ENCODE measurements at regions not wholly inside any gene's neighbourhood (a gene's known extent, or its start where the extent isn't known, plus 50 kb on each side); places are given as distances from the start of the nearest gene placed in this dataset.

- DNase-seq: no peak
These were observed 127.5 kb downstream of the SS18 start for GRCh38 chr18:25962919-25963318.

DNA sequence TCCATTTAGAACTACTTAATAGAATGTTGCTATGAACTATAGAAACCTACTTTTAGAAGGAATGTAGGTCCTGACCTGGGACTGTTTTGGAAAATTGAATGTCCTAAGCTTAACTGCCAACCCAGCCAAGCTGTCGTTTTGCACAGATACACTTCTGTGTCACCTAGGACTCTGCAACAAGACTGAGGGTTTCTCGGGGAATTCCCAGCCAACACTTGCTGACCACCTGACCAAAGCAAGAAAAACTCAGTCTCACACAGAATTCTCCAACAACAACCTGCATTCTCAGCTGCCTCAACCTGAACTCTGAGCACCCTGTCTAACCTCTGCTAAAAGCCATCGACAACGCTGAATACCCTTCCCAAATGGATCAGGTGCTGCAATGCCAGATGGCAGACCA is 128.2 kb downstream of the SS18 start:
- DNase-seq: no peak

- DNase-seq: no peak
These were observed 133.4 kb downstream of the SS18 start for GRCh38 chr18:25957017-25957416.

GRCh38 chr18:25953111-25953510 is 137.3 kb downstream of the SS18 start:
- no peak for DNase-seq

DNA sequence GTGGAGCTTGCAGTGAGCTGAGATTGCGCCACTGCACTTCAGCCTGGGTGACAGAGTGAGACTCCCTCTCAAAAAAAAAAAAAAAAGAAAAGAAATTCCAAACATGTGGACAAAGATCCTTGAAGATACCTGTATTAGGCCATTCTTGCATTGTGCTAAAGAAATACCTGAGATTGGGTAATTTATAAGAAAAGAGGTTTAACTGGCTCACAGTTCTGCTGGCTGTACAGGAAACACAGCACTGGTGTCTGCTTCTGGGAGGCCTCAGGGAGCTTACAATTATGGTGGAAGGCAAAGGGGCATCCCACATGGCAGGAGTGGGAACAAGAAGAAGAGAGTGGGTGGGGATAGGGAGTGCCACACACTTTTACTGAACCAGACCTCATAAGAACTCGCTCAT is 140.1 kb downstream of the SS18 start:
- no peak for DNase-seq

- no peak for DNase-seq
These were observed 143.9 kb downstream of the SS18 start for GRCh38 chr18:25946540-25946939.

- no peak for DNase-seq
These were observed 155.1 kb downstream of the SS18 start for GRCh38 chr18:25935356-25935755.

GRCh38 chr18:25931126-25931525 is 159.3 kb downstream of the SS18 start:
- DNase-seq: no peak

DNA sequence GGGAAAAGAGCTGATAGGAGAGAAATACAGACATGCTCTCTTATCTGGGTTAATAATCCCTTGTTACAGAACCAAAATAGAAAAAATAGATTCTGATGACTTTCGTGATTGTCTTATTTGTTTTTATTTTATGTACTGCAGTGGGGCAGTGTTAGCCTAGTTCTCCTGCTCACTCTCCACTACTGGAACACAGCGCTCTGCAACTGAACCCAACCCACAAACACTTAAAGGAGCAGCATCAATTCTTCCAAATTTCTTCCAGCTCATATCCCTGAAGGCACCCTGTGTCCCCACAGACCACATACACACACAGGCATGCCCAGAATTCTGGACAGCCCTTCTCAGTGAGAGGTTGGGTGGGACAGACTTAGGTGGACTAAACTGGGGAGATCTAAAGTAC is 160.6 kb downstream of the SS18 start:
- no peak for DNase-seq

DNA sequence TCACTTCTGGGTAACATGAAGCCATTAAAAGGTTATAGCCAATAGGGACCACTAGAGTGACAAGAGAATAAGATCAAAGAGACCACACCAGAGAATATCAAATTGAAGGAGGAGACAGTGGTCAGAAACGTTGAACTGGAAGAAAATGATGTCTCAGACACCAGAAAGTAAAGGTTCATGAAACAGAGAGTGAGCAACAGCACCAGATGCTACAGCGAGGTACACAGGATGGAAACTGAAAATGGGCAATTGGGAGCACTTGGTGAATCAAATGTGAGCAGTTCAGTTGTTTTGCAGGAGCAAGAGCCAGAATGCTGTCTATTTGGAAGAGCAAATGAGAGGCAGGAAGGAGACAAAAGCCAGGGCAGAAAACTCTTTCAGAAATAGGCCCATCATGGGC is 162.6 kb downstream of the SS18 start:
- no peak for DNase-seq

DNA sequence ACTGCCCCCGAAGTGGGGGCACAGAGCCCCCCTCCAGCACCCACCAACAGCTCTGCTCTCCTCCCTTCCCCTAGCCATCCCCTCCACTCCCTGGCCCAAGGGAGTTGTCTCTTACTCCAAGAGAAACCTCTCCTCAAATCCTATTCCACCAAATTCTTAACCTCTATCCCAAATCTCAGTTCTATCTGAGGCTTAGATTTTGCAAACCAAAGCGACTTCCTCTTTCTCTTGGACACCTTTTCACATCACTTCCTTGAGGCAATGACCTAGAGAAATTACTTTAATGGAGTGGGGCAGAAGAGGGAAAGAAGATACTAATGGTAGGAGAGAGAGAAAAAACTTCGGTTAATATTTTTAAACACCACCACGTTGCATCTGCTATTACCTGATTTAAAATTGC is 167.2 kb downstream of the SS18 start:
- DNase-seq: no peak

- peak in 1 of 2 experiments; percentile 28 for DNase-seq
These were observed 168.6 kb downstream of the SS18 start for GRCh38 chr18:25921677-25922421.

GRCh38 chr18:25915907-25916306 is 174.5 kb downstream of the SS18 start:
- DNase-seq: no peak

- no peak for DNase-seq
These were observed 191.4 kb downstream of the SS18 start for GRCh38 chr18:25898965-25899364.

- DNase-seq: no peak
These were observed 193.5 kb downstream of the SS18 start for GRCh38 chr18:25896956-25897355.

- peak; percentile 39 to 49 for DNase-seq
These were observed 194.1 kb downstream of the SS18 start for GRCh38 chr18:25896178-25896780.

DNA sequence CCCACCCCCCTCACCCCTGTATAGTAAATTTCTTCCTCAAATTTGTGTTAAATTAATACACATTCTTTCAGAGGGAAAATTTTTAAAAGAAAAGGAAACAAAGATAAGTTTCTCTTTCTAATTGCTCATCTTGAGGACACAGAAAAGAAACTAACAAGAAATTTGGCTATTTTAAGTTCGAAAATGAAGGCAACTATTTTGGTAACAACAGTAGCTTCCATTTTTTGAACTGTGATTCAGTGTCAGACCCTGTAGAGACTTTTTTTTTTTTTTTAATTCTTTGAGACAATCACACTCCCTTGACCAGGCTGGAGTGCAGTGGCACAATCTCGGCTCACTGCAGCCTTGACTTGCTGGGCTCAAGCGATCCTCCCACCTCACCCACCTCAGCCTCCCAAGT is 194.9 kb downstream of the SS18 start:
- DNase-seq: no peak

DNA sequence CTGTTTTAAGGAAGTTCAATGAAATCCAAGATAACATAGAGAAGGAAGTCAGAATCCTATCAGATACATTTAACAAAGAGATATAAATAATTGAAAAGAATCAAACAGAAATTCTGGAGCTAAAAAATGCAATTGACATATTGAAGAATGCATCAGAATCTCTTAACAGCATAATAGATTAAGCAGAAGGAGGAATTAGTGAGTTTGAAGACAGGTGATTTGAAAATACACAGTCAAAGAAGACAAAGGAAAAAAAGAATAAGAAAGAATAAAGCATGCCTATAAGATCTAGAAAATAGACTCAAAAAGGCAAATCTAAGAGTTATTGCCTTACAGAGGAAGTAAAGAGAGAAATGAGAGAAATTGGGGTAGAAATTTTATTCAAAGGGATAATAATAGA is 204.1 kb downstream of the SS18 start:
- no peak for DNase-seq

DNA sequence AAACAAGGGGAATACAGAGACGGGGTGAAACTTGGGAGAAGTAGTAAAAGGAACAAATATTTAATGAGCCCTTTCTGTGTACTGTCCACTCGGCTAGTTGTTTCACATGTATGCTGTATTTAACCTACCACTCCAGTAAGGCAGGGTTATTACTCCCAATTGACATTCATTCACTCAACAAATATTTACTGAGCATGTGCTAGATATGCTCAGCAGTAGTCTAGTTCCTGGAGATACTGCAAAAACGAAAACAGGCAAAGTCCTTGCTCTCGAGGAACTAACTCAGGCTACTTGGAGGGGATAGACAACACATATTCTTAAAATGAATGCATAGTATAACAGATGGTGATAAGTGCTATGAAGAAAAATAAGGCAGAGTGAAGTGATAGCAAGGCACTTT is 207.3 kb downstream of the SS18 start:
- peak; percentile 7 to 26 for DNase-seq

GRCh38 chr18:25881149-25881548 is 209.3 kb downstream of the SS18 start:
- DNase-seq: no peak

- DNase-seq: no peak
These were observed 210.0 kb downstream of the SS18 start for GRCh38 chr18:25880441-25880840.

GRCh38 chr18:25876330-25876948 is 214.0 kb downstream of the SS18 start:
- DNase-seq: peak; percentile 63 to 78

DNA sequence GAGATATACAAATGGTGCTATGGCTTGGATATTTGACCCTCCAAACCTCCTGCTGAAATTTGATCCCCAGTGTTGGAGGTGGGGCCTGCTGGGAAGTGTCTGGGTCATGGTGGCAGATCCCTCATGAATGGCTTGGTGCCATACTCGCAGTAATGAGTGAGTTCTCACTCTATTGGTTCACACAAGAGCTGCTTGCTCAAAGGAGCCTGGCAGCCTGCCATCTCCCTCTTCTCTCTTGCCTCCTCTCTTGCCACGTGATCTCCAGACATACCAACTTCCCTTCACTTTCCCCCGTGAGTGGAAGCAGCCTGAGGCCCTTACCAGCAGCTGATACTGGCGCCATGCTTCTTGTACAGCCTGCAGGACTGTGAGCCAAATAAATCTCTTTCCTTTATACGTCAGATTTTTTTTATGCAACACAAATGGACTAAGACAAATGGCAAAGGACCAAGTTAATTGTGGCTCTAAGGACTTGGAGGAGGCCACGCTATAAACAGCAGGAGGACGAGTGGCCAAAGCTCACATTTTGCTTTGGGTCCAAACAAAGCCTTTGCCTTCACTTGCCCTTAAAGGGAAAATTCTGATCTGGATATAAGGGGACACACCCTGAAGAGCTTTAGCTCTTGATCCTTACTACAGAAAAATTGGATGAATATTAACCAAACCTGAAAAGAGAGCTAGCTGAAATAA is 214.7 kb downstream of the SS18 start:
- DNase-seq: peak; percentile 82 to 88

- DNase-seq: no peak
These were observed 216.6 kb downstream of the SS18 start for GRCh38 chr18:25873833-25874232.
